NCI-H128 (cell line): ENCODE measurements at regions not wholly inside any gene's neighbourhood (a gene's known extent, or its start where the extent isn't known, plus 50 kb on each side); places are given as distances from the start of the nearest gene placed in this dataset.
"Not testable (repeated sequence)": the region's sequence is repeated elsewhere in the genome, so short reads cannot be mapped to it uniquely, and the experiment has no call there.

Experiments
- DNase-seq: peaks from one replicate; lab custom pipeline; 2025; ENCODE audit not compliant: unreplicated experiment; lab: John Stamatoyannopoulos, UW

- DNase-seq, result no peak
These were observed 155.0 kb upstream of the SEMA3C start for GRCh38 chr7:81073931-81074251.

- DNase-seq, result no peak
These were observed 152.1 kb upstream of the SEMA3C start for GRCh38 chr7:81070956-81071355.

- no peak for DNase-seq
These were observed 147.9 kb upstream of the SEMA3C start for GRCh38 chr7:81066797-81067196.

- DNase-seq, result no peak
These were observed 145.6 kb upstream of the SEMA3C start for GRCh38 chr7:81064426-81064825.

- no peak for DNase-seq
These were observed 143.9 kb upstream of the SEMA3C start for GRCh38 chr7:81062755-81063154.

- DNase-seq, result not testable (repeated sequence)
These were observed 138.6 kb upstream of the SEMA3C start for GRCh38 chr7:81057469-81057868.

- DNase-seq, result no peak
These were observed 134.8 kb upstream of the SEMA3C start for GRCh38 chr7:81053623-81054022.

- DNase-seq, result no peak
These were observed 133.1 kb upstream of the SEMA3C start for GRCh38 chr7:81051811-81052413.

- DNase-seq, result no peak
These were observed 126.7 kb upstream of the SEMA3C start for GRCh38 chr7:81045491-81046030.

GRCh38 chr7:81042646-81043045, 123.8 kb upstream of the SEMA3C start:
- not testable (repeated sequence) for DNase-seq

- DNase-seq, result no peak
These were observed 121.6 kb upstream of the SEMA3C start for GRCh38 chr7:81040496-81040895.

GRCh38 chr7:81036871-81037270, 118.0 kb upstream of the SEMA3C start:
- DNase-seq, result no peak

- no peak for DNase-seq
These were observed 117.2 kb upstream of the SEMA3C start for GRCh38 chr7:81036057-81036456.

- DNase-seq, result no peak
These were observed 113.1 kb upstream of the SEMA3C start for GRCh38 chr7:81031996-81032395.

- DNase-seq, result no peak
These were observed 112.4 kb upstream of the SEMA3C start for GRCh38 chr7:81031243-81031642.

GRCh38 chr7:81030472-81030871, 111.6 kb upstream of the SEMA3C start:
- DNase-seq, result no peak

- DNase-seq, result no peak
These were observed 110.7 kb upstream of the SEMA3C start for GRCh38 chr7:81029511-81029910.

- DNase-seq, result no peak
These were observed 106.5 kb upstream of the SEMA3C start for GRCh38 chr7:81025360-81025759.

- no peak for DNase-seq
These were observed 96.1 kb upstream of the SEMA3C start for GRCh38 chr7:81014908-81015307.

- no peak for DNase-seq
These were observed 95.4 kb upstream of the SEMA3C start for GRCh38 chr7:81014266-81014665.

- no peak for DNase-seq
These were observed 94.4 kb upstream of the SEMA3C start for GRCh38 chr7:81013083-81013817.

GRCh38 chr7:81008901-81009300, 90.0 kb upstream of the SEMA3C start:
- no peak for DNase-seq

GRCh38 chr7:81007051-81007450, 88.2 kb upstream of the SEMA3C start:
- no peak for DNase-seq
